Activated naive CD4-positive, alpha-beta T cell treated with anti-CD3 and anti-CD28 coated beads for 36 hours (primary cell): ENCODE measurements at regions not wholly inside any gene's neighbourhood (a gene's known extent, or its start where the extent isn't known, plus 50 kb on each side); places are given as distances from the start of the nearest gene placed in this dataset.
"Not testable (repeated sequence)": the region's sequence is repeated elsewhere in the genome, so short reads cannot be mapped to it uniquely, and the experiment has no call there.

ENCODE experiments used
- CTCF ChIA-PET: fragments of 350-600 bp; sonication (Branson Sonifier 250); formaldehyde crosslinking; loops from one replicate; lab custom pipeline; 2021; ENCODE audit warnings: antibody characterized with exemption; lab: Charles Lee
- DNase-seq: peaks from one replicate; pipeline ENCODE4 v3.0.0-alpha.2; 2020
- H3K27ac Mint-ChIP-seq: one replicate; pipeline ENCODE4 v1.8.0; 2021; ENCODE audit warnings: mild to moderate bottlenecking, mixed read lengths
- H3K27me3 Mint-ChIP-seq: one replicate; pipeline ENCODE4 v1.8.0; 2021; ENCODE audit warnings: low read depth, mixed read lengths
- H3K36me3 Mint-ChIP-seq: one replicate; pipeline ENCODE4 v1.8.0; 2021; ENCODE audit warnings: low read depth, mixed read lengths
- H3K4me1 Mint-ChIP-seq: one replicate; pipeline ENCODE4 v1.8.0; 2021; ENCODE audit warnings: low read depth, mixed read lengths
- H3K4me3 Mint-ChIP-seq: one replicate; pipeline ENCODE4 v1.8.0; 2021; ENCODE audit warnings: mild to moderate bottlenecking, moderate library complexity, mixed read lengths
- H3K9me3 Mint-ChIP-seq: one replicate; pipeline ENCODE4 v1.8.0; 2021; ENCODE audit warnings: mixed read lengths
- intact Hi-C: fragments of 100-400 bp; cut with micrococcal nuclease; formaldehyde crosslinking; loops from one replicate; pipeline ENCODE4 v1.15.1; 2023

- Mint-ChIP-seq H3K27ac (peak overlapping the region; percentile 86), H3K36me3 (no peaks in the 10 kb centered on the region), H3K27me3 (no peaks in the 10 kb centered on the region), H3K4me1 (peaks cover 58% of the 10 kb centered on the region), H3K9me3 (no peaks in the 10 kb centered on the region), H3K4me3 (peak overlapping the region; percentile 40)
- intact Hi-C loops = no loop called here
- CTCF ChIA-PET = no interaction called here
- no peak for DNase-seq
Observed at GRCh38 chr5:14925326-14925725, 53.7 kb upstream of the ANKH start.

- intact Hi-C loops, H3K27me3 Mint-ChIP-seq, H3K36me3 Mint-ChIP-seq, DNase-seq, H3K27ac Mint-ChIP-seq, H3K9me3 Mint-ChIP-seq, H3K4me3 Mint-ChIP-seq: not testable (repeated sequence)
- peaks cover 60% of the 10 kb centered on the region for H3K4me1 Mint-ChIP-seq
- CTCF ChIA-PET = interaction anchor here (1.6 kb wide), 1 partner anchor 81 kb away, joined by 3 read pairs; no protein-coding TSS in a partner anchor
Observed at GRCh38 chr5:14922952-14923351, 51.4 kb upstream of the ANKH start.

- Mint-ChIP-seq H3K27ac (no peak overlapping the region), H3K9me3 (no peaks in the 10 kb centered on the region), H3K4me1 (peaks cover 60% of the 10 kb centered on the region), H3K36me3 (no peaks in the 10 kb centered on the region), H3K27me3 (no peaks in the 10 kb centered on the region), H3K4me3 (no peak overlapping the region)
- no peak for DNase-seq
- CTCF ChIA-PET = interaction anchor here (1.6 kb wide), 1 partner anchor 81 kb away, joined by 3 read pairs; no protein-coding TSS in a partner anchor
- intact Hi-C loops = no loop called here
Observed at GRCh38 chr5:14922456-14922855, 50.9 kb upstream of the ANKH start.
